Gastroesophageal sphincter (tissue), 4 donors: ENCODE measurements at regions not wholly inside any gene's neighbourhood (a gene's known extent, or its start where the extent isn't known, plus 50 kb on each side); places are given as distances from the start of the nearest gene placed in this dataset.

ENCODE experiments used
- ATAC-seq: fragments of 150-250 bp; one replicate; pipeline ENCODE4 v1.9.1; 2016; ENCODE audit warnings: mild to moderate bottlenecking, moderate library complexity
- H3K27ac ChIP-seq, 4 donors: fragments of 200-600 bp; sonication (generic) in 3 of 4; 1 replicate in 3 of 4; 2 replicates in 1 of 4; pipeline ENCODE4 v1.5.1; 2016 to 2019
- H3K27me3 ChIP-seq: fragments of 200-600 bp; sonication (generic); one replicate; pipeline ENCODE4 v1.5.1; 2019
- H3K36me3 ChIP-seq, 2 donors: fragments of 200-600 bp; sonication (generic); one replicate each; pipeline ENCODE4 v1.5.1; 2019; ENCODE audit warnings: control low read depth in 1 of 2
- H3K4me1 ChIP-seq, 3 donors: fragments of 200-600 bp; sonication (generic); 1 replicate in 2 of 3; 2 replicates in 1 of 3; pipeline ENCODE4 v1.5.1; 2016 to 2019; ENCODE audit warnings: control low read depth in 2 of 3
- H3K4me3 ChIP-seq, 2 donors: fragments of 200-600 bp; sonication (generic); one replicate each; pipeline ENCODE4 v1.5.1; 2019; ENCODE audit warnings: mild to moderate bottlenecking in 1 of 2, moderate library complexity in 1 of 2
- H3K9me3 ChIP-seq, 3 donors: fragments of 200-600 bp; sonication (generic); one replicate each; pipeline ENCODE4 v1.5.1; 2017 to 2019; ENCODE audit warnings: control low read depth in 2 of 3
- CTCF ChIP-seq, 4 experiments: fragments of 200-600 bp in 2 of 4; fragments of 450-650 bp in 2 of 4; sonication (generic) in 1 of 4; IDR thresholded peaks; one replicate each; pipeline ENCODE4 v1.5.1; 2017 to 2019; ENCODE audit warnings: antibody characterized with exemption in 4 of 4, mild to moderate bottlenecking in 2 of 4, moderate library complexity in 2 of 4
- EP300 ChIP-seq: sonication (generic); formaldehyde crosslinking; IDR thresholded peaks from one replicate; pipeline ENCODE4 v1.6.1; 2017; ENCODE audit warnings: antibody characterized with exemption, mild to moderate bottlenecking
- POLR2A ChIP-seq, 2 donors: fragments of 450-650 bp; IDR thresholded peaks; one replicate each; pipeline ENCODE4 v1.6.1; 2017; ENCODE audit warnings: antibody characterized with exemption in 2 of 2, mild to moderate bottlenecking in 2 of 2, moderate library complexity in 1 of 2
- POLR2AphosphoS5 ChIP-seq: sonication (generic); formaldehyde crosslinking; IDR thresholded peaks from one replicate; pipeline ENCODE4 v1.6.1; 2017; ENCODE audit warnings: antibody characterized with exemption
- WGBS, 2 donors: methylation state at CpG; one replicate each; pipeline ENCODE4 v1.1.5; 2018; ENCODE audit warnings: low coverage in 1 of 2; 5-methylcytosine and 5-hydroxymethylcytosine counted together

GRCh38 chr4:57494821-57495220, 384.6 kb upstream of the IGFBP7 start:
- WGBS, 2 donors: 16 to 32% methylated on average over 2 to 4 of the region's 4 CpGs
- Histone ChIP-seq H3K9me3 (no peaks in the 10 kb centered on the region), H3K27ac (peak overlapping the region in 2 of 4 donors; percentile 25 to 46), H3K4me3 (no peak overlapping the region), H3K27me3 (no peaks in the 10 kb centered on the region), H3K4me1 (peaks cover 0 to 38% (median 0%) of the 10 kb centered on the region in 3 donors), H3K36me3 (no peaks in the 10 kb centered on the region)
- no peak for ATAC-seq
- no peak for TF ChIP-seq EP300

GRCh38 chr4:57492251-57492878, 382.2 kb upstream of the IGFBP7 start:
- TF ChIP-seq POLR2AphosphoS5: no peak
- TF ChIP-seq EP300: no peak
- no peak for TF ChIP-seq POLR2A (IDR thresholded peaks at IDR 0.05)
- TF ChIP-seq CTCF (IDR thresholded peaks at IDR 0.05): no peak
- Histone ChIP-seq H3K27me3 (no peaks in the 10 kb centered on the region), H3K4me3 (no peak overlapping the region), H3K4me1 (peaks cover 0 to 29% (median 0%) of the 10 kb centered on the region in 3 donors), H3K27ac (peak overlapping the region in 1 of 4 donors; percentile 7), H3K9me3 (no peaks in the 10 kb centered on the region), H3K36me3 (no peaks in the 10 kb centered on the region)
- no peak for ATAC-seq
- 64 to 66% methylated on average over 5 of the region's 5 CpGs for WGBS, 2 donors

GRCh38 chr4:57491388-57491787, 381.2 kb upstream of the IGFBP7 start:
- no peak overlapping the region for H3K4me3 ChIP-seq
- 87 to 88% methylated on average over 2 to 3 of the region's 3 CpGs for WGBS, 2 donors
- TF ChIP-seq CTCF (IDR thresholded peaks at IDR 0.05) (no peak), POLR2AphosphoS5 (no peak), POLR2A (IDR thresholded peaks at IDR 0.05) (no peak), EP300 (no peak)
- no peaks in the 10 kb centered on the region for H3K27me3 ChIP-seq
- H3K27ac ChIP-seq: peak overlapping the region in 2 of 4 donors; percentile 51 to 66
- no peaks in the 10 kb centered on the region for H3K9me3 ChIP-seq
- ATAC-seq: no peak
- H3K4me1 ChIP-seq: peaks cover 0 to 19% (median 0%) of the 10 kb centered on the region in 3 donors
- no peaks in the 10 kb centered on the region for H3K36me3 ChIP-seq

GRCh38 chr4:57490520-57491255, 380.5 kb upstream of the IGFBP7 start:
- H3K4me3 ChIP-seq: no peak overlapping the region
- H3K27ac ChIP-seq: peak overlapping the region in 2 of 4 donors; percentile 51 to 66
- no peaks in the 10 kb centered on the region for H3K36me3 ChIP-seq
- H3K9me3 ChIP-seq: no peaks in the 10 kb centered on the region
- peaks cover 0 to 19% (median 0%) of the 10 kb centered on the region in 3 donors for H3K4me1 ChIP-seq
- TF ChIP-seq CTCF (IDR thresholded peaks at IDR 0.05) (no peak), POLR2AphosphoS5 (no peak), EP300 (no peak), POLR2A (IDR thresholded peaks at IDR 0.05) (no peak)
- no peaks in the 10 kb centered on the region for H3K27me3 ChIP-seq
- 50 to 70% methylated on average over 2 to 4 of the region's 4 CpGs for WGBS, 2 donors
- peak; percentile 61 for ATAC-seq

GRCh38 chr4:57488366-57489162, 378.4 kb upstream of the IGFBP7 start:
- TF ChIP-seq POLR2AphosphoS5 (no peak), EP300 (no peak), POLR2A (IDR thresholded peaks at IDR 0.05) (no peak), CTCF (IDR thresholded peaks at IDR 0.05) (no peak)
- ATAC-seq: no peak

More at GRCh38 chr4:57488366-57489162, 378.4 kb upstream of the IGFBP7 start:
- H3K27ac ChIP-seq: no peak overlapping the region
- 49 to 59% methylated on average over 3 of the region's 3 CpGs for WGBS, 2 donors
- no peaks in the 10 kb centered on the region for H3K36me3 ChIP-seq
- H3K4me3 ChIP-seq: no peak overlapping the region
- peaks cover 0 to 13% (median 0%) of the 10 kb centered on the region in 3 donors for H3K4me1 ChIP-seq
- H3K27me3 ChIP-seq: no peaks in the 10 kb centered on the region
- no peaks in the 10 kb centered on the region for H3K9me3 ChIP-seq
